GM19467 (cell line): ENCODE measurements at regions not wholly inside any gene's neighbourhood (a gene's known extent, or its start where the extent isn't known, plus 50 kb on each side); places are given as distances from the start of the nearest gene placed in this dataset.

ENCODE experiments used
- ATAC-seq: cut with Tn5 transposase; IDR thresholded peaks from one replicate; pipeline ENCODE4 v1.9.1; 2021; ENCODE audit warnings: mild to moderate bottlenecking, moderate library complexity; ENCODE audit not compliant: unreplicated experiment

DNA sequence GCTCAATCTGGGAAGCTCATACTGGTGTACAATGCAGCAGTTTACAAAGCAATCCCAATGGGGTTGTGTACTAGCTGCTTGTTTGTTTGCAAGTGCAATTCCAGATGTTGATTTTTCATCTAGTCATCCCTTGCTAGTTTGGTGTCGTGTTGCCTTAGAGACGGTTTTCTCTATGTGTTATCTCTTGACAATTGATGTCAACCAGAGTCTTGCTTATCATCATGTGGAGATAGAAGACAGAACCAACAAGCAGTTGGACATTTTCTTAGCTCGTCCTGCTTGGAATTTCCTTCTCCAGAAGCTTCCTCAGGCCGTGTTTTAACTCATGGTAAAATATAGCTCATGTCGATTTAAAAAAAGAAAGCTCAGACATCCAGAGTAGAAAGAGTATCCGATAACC lies 262.0 kb upstream of the KCNH8 start:
- no peak for ATAC-seq

DNA sequence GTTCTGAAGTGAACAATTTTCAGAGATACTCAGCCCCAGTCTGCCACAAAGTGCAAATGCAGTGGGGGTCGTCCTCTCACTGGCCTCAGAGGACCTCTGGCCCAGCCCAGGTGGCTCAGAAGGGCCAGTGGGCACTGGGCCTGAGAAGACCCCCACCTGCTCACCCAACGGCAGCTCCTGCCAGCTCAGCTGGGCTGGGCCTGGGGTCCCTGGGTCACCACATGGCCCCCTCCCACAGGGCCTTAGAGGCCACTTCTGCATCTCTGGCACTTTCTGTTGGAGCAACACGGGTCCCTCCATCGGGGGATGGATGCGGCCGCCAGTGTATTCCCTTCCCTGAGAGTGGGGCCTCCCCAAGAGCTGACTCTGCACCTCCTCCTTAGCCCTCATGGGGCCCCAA lies 262.7 kb upstream of the KCNH8 start:
- ATAC-seq = no peak

DNA sequence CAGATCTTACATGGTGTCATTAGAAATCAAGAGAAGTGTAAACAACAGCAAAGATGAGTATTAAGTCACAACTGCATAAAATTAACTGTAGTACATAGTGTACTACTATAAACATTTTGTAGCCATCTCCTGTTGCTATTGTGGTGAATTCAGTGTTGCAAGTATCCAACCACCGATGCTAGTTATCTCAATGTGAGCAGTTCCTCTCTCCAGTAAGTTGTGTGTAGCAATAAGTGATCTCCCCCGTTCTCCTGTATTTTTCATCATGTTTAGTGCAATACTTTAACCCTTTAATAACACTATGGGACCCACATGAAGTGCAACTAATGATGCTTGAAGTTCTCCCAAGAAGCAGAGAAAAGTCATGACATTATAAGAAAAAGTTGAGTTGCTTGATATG lies 264.7 kb upstream of the KCNH8 start:
- ATAC-seq = no peak

DNA sequence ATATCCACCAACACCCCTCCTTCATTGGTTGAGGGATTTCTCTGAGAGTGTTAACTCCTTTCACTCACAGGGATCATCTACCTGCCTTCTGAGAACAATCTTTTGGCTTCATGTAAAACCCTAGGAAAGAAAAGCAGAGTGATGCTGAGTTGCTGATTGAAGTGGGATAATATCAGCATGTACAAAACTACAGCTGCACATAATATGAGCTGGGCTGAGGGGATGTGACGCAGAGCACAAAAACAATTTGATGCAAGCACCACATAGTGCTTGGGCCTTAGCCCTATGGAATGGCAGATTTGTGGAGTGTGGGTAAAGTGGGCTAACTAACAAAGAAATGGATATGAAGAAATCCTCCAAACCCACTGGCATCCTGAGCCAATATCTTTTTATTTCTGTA lies 267.6 kb upstream of the KCNH8 start:
- ATAC-seq = no peak

DNA sequence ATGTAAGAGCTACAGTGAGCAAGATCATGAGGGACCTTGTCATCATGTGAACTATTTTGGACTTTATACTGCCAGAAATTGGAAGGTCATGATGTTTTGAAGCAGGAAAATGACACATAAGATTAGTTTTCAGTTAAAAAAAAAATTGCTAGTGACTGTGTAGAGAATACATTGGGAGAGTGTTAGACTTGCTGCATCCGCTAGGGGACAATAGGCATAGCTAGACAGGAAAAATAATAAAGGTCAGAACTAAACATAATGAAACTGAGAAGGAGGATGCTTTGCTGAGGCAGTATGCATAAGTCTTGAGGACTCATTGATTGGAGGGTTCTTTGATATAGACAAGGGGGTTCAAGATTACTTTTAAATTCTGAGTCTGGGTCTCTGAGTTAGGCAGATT lies 275.8 kb upstream of the KCNH8 start:
- no peak for ATAC-seq

DNA sequence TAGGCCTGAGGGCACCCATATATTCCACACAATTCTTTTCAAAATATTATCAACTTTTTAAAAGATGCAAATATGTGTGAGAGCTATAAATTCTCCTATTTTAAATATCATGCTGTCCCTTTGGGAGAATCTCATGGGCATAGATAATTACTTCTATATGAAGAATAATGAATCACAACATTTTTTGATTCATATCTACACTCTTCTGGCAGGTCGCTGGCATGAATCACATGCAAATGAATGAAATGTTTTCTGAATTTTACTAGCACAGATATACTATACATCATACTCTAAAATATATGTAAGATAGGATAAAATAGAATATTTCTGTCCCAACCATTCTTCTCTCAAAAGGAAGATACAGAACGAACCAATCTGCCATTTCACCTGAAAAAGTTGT lies 277.7 kb upstream of the KCNH8 start:
- ATAC-seq = no peak

DNA sequence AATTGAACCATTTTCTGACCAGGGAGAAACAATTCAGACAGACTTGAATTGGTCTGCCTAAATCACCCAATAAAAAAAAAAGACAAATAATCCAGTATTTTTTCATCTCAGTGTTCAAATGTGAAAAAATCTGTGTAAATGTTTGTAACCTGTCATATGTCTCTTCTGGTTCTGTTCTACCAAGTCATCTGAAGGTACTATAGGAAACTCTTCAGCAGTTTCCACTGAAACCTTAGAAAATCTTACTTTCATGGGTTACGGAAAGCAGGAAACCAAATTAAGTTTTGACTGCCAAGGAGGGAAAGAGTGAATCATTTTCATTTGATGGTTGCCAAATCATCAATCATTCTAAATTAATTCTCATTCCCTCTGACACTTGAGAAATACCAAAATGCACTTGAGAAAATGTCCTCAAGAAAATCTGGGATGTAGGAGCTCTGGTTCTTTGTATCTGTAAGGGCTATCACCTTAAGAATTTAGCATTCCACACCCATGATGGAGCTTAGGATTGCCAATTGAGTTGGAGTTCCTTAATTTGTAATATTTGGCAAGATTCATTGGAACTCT lies 278.2 kb upstream of the KCNH8 start:
- no peak for ATAC-seq

DNA sequence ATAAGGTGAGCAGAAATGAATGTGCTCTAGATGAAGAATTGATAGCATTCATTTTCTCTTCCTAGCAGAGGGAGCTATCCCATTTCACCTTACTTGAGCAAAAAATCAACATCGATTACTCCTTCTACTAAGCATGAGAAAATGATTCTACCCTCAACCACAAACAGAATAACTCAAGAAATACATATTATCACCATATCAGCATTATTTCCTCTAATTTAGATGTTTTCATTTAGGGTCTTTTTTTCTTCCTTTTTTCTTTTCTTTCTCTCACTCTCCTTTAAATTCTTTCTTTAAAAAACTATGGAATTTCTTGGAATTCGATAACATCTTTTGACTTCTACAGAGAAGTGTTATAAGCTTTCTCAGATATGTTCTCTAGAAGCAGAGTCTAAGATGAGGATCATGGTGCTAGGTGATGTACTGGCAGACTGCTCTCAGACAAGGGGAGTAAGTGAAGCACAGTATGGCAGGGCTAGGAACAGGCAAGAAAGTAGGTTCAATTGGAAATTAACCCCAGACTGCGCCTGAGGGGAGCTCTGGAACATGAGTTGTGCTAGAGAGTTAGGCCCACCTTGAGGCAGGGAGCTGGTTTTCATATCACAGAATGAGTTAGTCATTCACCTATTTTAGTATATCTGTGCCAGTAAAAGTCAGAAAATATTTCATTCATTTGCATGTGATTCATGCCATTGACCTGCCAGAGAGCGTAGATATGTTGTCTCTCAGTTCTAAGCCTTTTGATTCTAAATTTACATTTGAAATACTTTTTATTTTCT lies 279.2 kb upstream of the KCNH8 start:
- no peak for ATAC-seq

DNA sequence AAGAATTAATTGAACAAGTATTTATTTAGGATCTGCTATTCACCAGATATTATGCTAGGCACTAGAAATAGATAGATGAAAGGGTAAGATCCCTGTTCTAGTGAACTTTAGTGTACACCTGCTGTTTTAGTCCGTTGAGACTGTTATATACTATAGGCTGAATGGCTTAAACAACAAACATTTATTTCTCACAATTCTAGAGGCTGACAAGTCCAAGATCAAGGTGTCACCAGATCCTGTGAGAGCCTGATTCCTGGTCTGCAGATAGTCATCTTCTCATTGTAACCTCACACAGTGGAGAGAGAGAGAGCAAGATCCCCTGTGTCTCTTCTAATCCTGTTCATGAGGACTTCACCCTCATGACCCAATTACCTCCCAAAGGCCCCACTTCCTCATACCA lies 281.4 kb upstream of the KCNH8 start:
- ATAC-seq = no peak

DNA sequence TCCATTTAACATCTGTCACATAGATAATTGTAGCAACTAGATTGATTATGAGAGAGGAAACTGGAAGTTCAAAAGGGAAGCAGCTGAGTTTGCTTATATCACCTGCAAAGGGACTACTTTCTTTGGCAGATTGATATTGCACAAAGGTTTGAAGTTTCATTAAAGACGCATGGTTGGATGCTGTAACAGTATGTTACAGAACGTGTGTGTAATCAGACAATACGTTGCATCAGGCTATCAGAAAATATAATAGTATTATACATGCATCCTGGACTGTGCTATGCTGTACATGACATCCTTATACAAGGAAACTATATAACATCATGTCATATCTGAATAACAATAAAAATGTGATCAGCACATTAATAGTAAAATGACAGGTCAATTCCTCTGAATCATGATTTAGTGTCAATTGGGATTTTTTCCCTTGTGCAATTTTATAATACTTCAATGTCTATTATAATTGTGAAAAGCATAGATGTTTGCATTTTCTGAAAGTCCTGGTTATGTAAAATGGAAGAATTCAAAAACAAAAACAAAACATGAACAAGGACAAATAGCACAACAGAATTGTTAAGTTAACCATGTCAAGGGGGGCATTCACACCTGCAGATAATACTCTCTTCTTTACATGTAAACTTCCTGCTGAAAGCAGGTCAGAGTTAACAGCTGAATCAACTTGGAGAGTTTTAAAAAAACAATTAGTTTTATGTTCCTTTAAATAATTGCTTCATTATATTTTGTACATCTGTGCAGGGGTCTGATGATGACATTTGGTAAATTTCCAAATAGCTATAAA lies 283.2 kb upstream of the KCNH8 start:
- no peak for ATAC-seq

DNA sequence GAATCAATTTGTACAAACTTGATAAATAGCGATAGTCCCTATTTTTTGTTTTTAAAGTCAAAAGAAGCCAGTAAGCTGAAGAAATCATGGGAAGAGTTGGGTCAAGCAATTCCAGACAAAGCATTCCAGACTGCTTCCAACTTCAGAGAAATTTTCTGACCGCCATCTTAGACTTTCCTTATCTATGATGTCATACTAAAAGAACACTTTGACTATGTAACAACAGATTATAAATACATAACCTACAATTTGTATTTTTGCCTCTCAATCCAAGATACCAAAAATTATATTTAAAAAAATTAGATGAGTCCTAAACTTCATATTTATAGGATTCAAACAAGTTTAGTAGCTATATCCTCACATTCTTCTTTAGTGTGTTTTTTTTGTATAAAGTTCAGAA lies 286.2 kb upstream of the KCNH8 start:
- ATAC-seq = no peak

DNA sequence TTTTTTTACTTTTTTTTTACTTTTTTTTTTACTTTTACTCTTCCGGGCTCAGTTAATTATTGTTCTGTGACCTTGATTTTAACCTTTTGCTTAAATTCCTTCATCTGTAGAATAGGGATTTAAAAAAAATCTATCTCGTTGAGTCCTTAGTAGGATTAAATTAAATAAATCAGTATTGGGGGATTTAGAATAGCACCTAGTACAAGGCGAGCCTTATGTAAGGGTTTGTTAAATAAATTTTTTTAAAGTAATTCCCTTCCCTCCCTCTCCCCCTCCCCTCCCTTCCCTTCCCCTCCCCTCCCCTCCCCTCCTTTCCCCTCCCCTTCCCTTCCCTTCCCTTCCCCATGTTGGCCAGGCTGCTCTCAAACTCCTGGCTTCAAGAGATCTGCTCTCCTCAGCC lies 287.2 kb upstream of the KCNH8 start:
- no peak for ATAC-seq

DNA sequence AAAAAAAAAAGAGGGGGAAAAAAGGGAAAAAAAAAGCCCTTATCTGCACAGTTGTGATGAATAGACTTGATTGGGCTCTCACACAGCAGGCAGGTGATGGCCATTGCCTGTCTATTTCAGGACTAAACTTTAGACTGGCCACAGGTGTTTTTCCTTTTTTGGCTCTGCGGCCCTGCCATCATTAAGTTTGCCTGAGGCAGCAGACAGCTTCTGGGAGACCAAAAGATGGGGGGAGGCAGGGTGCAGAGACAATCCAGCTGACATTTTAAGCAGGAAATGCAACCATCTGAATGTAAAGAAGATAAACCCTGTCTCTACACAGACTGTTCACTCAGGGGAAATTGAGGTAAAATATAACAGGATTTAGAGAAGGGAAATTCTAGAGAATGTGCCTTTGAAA lies 295.0 kb upstream of the KCNH8 start:
- no peak for ATAC-seq

DNA sequence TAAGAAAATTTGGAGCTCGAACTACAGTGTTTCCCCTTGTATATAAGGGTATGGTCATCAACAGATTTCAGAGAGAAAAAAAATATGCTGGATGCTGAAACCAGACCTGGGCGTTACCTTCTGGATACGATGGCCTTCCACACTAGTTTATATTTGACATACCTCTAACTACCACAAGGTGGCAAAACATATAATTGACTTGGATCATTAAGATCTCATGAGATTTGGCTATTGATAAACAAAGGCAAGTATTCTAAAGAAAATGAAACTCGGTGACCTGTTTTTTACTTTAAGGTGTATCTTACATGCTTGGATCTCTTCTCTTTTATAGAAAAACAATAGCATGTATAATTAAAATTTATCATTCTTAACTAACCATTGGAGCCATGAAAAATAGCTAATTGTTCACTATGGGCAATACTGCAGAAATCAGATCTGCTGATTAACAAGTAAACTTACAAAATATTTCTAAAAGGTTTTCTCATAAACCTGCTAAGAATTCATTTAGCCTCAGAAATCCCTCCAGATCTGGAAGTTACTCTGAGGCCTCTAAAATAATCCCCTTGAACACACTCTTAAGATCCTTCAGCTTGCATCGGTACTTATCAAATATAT lies 300.6 kb upstream of the KCNH8 start:
- no peak for ATAC-seq

DNA sequence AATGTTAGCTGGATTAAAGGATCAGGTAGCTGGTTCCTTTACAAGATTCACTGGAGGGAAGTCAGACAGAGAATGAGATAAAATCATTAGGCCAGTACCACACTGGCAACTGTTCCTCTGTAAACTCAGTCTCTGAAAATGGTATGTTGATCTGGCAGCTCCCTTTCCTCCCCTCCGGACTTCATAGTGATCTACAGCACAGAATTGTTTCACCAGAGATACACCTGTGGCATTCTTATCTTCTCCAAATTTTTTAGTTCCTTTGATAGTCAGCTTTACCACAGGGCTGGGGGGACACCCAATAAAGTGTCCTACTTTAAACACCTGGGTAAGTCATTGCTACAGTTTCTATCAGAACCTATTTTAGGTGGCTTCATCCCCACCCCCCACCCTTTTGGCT lies 304.3 kb upstream of the KCNH8 start:
- no peak for ATAC-seq

DNA sequence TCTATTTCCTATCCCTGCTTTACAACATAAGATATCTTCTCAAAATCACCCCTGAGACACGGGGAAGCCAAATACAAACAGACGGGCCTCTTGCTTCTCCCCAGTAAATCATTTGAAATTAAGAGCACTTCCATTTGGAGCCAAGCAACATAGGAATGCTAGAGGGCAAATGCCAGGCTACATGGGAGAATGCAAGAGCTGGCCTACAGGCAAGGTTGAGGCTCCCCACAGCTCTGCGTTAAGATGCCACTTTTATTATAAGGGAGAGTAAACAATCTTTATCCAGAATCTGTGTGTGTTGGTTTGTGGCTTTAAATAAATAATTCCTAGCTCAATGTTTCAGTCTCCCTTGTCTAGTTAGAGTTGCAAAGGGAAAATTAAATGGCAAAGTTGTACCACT lies 305.1 kb upstream of the KCNH8 start:
- ATAC-seq = no peak

DNA sequence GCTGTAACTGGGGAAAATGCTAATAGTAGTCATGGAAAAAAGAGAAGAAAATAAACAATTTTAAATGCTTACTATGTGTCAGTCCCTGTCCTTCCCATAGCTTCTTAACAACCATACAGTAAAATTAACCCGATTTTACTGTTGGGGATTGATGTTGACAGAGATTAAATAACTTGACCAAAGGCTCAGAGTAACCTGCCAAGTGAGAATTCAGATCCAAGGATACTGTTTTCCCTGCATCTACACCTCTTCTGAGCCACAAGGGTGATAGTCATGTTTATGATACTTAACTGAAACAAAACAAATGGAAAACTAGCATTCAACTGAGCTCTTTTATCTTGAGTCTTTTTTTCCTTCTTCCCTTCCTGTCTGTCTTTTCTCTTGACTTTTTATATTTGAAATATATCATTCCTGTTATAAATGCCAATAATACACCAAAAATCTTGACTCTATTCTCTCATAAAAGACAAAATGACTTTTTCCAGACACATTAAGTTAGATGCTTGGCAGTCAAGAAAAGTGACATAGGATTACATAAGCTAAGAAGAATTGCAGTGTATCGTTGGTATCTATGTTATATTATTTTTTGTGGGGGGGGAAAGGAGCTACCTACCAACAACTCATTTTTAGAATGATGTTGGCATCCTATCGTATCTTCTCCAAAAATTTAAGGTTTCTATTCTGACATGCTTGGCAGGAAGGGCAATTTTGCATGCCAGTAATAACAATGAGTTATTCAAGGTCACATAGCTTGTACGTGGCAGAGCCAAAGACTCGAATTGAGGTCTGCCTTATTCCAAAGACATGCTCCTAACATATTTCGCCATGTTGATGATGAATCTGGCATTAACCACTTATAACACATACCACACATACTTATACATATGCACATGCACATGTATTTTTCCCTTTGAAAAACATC lies 306.6 kb upstream of the KCNH8 start:
- no peak for ATAC-seq

DNA sequence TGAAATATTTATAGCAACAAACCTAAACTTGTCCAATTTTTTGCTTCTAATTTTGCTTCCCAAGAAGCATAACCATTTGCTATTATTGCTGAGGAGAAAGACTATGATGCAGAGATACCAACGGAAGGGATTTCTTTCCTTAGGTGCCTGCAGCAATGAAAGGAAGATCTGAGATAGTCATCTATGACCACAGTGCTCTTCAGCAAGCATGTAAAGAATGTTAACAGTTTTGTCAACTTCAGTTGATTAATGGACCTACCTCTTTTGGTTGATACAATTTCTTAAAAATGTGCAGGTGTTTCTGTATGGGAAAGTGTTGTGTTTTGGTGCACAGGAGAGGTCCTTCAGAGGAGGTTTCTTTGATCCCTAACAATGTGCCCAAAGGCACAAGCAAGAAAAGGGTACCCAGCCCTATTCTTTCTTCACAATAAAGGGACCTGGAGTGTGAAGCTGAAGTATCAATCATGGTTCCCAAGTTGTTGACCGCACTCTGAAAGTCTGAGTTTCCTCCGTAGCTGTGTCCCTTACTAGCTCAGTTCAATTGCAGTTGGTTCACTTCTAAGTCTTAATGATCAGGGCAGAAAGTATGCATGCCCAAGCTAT lies 307.7 kb upstream of the KCNH8 start:
- ATAC-seq = no peak

DNA sequence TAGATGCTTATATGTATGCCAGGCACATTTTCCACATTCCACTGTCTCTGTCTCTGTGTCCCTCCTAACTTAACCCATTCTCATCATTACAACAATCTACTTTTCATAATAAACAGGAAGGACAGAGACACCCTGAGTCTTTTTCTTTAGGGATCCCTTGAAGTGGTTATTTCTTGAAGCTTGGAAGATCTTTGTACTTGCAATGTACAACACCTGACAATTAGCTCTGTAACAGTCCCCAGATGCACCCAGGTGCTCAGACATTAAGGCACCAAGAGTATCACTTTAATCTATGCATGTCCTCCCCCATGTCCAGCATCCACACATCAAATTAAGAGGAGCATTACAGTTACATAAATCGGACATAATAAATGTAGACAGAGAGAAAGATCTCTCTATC lies 309.6 kb upstream of the KCNH8 start:
- ATAC-seq = no peak

DNA sequence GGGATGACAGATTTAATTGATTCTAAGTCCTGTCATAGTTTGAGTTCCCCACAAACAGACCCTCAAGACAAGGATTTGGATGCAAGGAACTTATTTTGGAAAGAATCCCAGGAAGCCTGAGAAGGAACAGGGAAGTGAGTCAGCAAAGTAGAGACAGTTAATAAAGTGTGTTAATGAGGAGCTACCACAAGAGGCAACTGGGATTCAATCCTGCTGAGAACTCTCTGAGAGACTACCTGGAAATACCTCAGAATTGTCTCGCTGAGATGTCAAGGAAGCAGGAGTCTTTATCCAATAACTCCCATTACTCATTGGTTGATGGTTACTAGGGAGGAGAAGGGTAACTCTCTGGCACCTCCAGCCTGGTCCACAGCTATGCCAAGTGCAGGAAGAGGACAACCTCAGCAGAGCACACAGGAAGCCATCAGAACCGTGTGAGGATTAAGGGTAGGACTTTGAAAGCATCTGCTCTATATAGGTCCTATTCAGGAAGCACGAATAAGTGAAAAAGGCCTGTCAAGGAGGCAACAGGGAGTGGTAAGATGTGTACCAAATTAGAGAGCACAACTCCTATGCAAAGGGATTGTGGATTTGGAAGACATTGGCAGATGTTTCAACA lies 311.1 kb upstream of the KCNH8 start:
- ATAC-seq = no peak
